BE2C (cell line): ENCODE measurements at regions not wholly inside any gene's neighbourhood (a gene's known extent, or its start where the extent isn't known, plus 50 kb on each side); places are given as distances from the start of the nearest gene placed in this dataset.

Source experiments
- DNase-seq: peaks from one replicate; pipeline ENCODE4 v3.0.0-alpha.2; 2020
- H3K27me3 ChIP-seq: fragments of 250-450 bp; sonication (Bioruptor Pico); 2 replicates; pipeline ENCODE4 v1.5.1; 2020; ENCODE audit warnings: mild to moderate bottlenecking
- H3K36me3 ChIP-seq: fragments of 250-450 bp; sonication (Bioruptor Pico); 2 replicates; pipeline ENCODE4 v1.5.1; 2020; ENCODE audit warnings: mild to moderate bottlenecking
- H3K4me1 ChIP-seq: fragments of 250-450 bp; sonication (Bioruptor Pico); 2 replicates; pipeline ENCODE4 v1.5.1; 2020
- H3K4me3 ChIP-seq: 2 replicates; pipeline ENCODE4 v1.5.1; 2011; ENCODE audit warnings: low read depth, low read length
- H3K9me3 ChIP-seq: fragments of 250-450 bp; sonication (Bioruptor Pico); 2 replicates; pipeline ENCODE4 v1.5.1; 2020
- CTCF ChIP-seq: IDR thresholded peaks from 2 replicates; pipeline ENCODE4 v1.5.1; 2012; ENCODE audit warnings: mild to moderate bottlenecking, low read depth, low read length

DNA sequence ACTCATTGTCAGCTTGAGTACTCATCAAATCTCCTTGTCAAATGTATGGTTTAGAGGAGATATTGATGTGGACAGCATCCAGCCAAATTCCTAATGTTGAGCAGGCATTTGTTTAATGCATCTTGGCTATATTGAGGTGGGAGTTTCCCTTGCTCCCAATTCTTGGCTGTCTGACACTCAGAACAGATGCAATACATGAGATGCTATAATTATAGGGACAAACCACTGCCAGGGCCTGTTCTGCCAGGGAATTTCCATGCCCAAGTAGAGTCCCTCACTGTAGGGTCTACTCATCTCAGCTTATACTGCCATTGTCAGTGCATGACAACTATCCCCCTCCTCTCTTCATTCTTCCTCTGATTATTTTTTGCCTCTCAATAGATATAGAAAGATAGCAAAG lies 392.0 kb upstream of the KCNN2 start:
- no peaks in the 10 kb centered on the region for H3K36me3 ChIP-seq
- H3K9me3 ChIP-seq: no peaks in the 10 kb centered on the region
- no peaks in the 10 kb centered on the region for H3K27me3 ChIP-seq
- no peak for DNase-seq
- no peaks in the 10 kb centered on the region for H3K4me1 ChIP-seq
- H3K4me3 ChIP-seq: no peak overlapping the region
- no peak for TF ChIP-seq CTCF

DNA sequence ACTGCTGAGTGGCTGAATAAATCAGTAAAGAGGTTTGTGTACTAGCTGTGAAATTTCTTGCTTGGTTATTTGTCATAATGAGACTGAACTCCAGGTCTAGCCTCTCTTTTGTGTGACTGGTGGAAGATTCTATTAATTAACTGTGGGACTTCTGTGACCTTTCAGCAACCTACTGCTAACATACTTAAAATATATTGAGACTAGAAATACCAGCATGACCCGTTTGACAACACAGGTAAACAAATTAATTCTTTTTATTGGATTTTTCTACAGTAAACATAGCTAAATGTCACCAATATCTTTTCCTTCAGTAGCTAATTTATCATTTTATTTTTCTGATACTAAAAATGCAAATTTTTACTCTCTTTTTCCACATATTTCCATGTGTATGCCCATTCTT lies 390.4 kb upstream of the KCNN2 start:
- DNase-seq: no peak

GRCh38 chr5:113974976-113975375 lies 386.9 kb upstream of the KCNN2 start:
- Histone ChIP-seq H3K36me3 (no peaks in the 10 kb centered on the region), H3K9me3 (no peaks in the 10 kb centered on the region), H3K27me3 (no peaks in the 10 kb centered on the region), H3K4me1 (no peaks in the 10 kb centered on the region), H3K4me3 (no peak overlapping the region)
- TF ChIP-seq CTCF: no peak
- DNase-seq: no peak

More for the DNA sequence above, 390.4 kb upstream of the KCNN2 start:
- Histone ChIP-seq H3K27me3 (no peaks in the 10 kb centered on the region), H3K9me3 (no peaks in the 10 kb centered on the region), H3K4me1 (no peaks in the 10 kb centered on the region), H3K4me3 (no peak overlapping the region), H3K36me3 (no peaks in the 10 kb centered on the region)
- no peak for TF ChIP-seq CTCF

DNA sequence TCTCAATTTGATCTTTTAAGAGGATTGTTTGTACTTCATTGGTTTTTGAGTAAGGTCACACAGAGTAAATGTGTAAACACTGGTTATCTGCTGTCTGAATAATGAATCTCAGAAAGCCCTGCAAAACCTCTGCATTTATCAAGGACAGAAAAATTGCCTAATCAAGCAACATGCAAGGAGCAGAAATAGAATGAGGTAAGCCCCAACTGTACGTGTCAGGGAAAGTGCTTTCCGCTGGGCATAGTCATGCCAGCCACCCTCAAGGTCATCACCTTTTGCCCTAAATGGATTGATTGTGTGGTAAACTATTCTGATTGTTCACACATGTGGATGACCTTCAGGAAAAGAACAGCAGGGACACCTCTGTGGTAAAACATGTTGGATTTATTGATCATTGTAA lies 376.9 kb upstream of the KCNN2 start:
- no peaks in the 10 kb centered on the region for H3K9me3 ChIP-seq
- no peak for DNase-seq
- no peak overlapping the region for H3K4me3 ChIP-seq
- no peaks in the 10 kb centered on the region for H3K4me1 ChIP-seq
- no peak for TF ChIP-seq CTCF
- no peaks in the 10 kb centered on the region; the same call in 1 of the 2 replicates for H3K27me3 ChIP-seq
- no peaks in the 10 kb centered on the region for H3K36me3 ChIP-seq

DNA sequence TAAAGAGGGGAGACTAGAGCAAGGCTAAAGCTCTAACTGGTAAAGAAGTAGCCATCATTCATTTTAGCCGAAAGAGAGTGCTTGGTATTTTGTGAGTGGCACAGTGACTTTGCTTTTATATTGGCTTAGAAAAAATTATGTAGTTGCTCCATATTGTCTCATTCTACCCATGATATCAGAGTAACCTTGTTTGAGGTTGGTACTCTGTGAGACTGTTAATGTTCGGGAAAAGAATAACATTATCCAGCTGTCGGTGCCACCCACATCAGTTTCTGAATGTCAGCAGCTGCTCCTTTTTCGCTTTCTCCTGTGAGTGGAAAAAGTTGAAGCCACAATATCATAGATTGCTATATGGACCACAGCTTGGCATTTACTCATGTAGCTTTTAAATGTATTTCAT lies 376.4 kb upstream of the KCNN2 start:
- Histone ChIP-seq H3K4me1 (no peaks in the 10 kb centered on the region), H3K9me3 (no peaks in the 10 kb centered on the region), H3K27me3 (no peaks in the 10 kb centered on the region; the same call in 1 of the 2 replicates), H3K36me3 (no peaks in the 10 kb centered on the region), H3K4me3 (no peak overlapping the region)
- no peak for DNase-seq
- TF ChIP-seq CTCF: no peak

GRCh38 chr5:113989278-113989912 lies 372.5 kb upstream of the KCNN2 start:
- Histone ChIP-seq H3K36me3 (no peaks in the 10 kb centered on the region), H3K27me3 (no peaks in the 10 kb centered on the region), H3K9me3 (no peaks in the 10 kb centered on the region), H3K4me3 (no peak overlapping the region), H3K4me1 (no peaks in the 10 kb centered on the region)
- DNase-seq: no peak
- TF ChIP-seq CTCF: no peak
